ENCODE measurements at regions not wholly inside any gene's neighbourhood (a gene's known extent, or its start where the extent isn't known, plus 50 kb on each side); places are given as distances from the start of the nearest gene placed in this dataset.

DNA sequence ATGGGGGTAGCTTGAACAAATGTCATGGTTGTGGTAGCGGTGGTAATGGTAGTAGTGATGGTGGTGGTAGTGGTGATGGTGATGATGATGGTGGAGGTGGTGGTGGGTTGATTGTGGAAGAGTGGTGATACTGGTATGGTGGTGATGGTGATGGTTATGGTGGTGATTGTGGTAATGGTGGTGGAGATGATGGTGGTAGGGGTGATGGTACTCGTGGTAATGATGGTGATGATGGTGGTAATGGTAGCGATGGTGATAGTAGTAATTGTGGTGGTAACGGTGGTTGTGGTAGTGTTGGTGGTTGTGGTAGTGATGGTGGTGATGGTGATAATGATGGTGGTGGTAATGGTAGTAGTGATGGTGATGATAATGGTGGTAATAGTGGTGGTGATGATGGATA is 65.7 kb upstream of the SDK1 start:
- H3K27ac ChIP-seq = no peak overlapping the region
- TF ChIP-seq, protein P1, sequence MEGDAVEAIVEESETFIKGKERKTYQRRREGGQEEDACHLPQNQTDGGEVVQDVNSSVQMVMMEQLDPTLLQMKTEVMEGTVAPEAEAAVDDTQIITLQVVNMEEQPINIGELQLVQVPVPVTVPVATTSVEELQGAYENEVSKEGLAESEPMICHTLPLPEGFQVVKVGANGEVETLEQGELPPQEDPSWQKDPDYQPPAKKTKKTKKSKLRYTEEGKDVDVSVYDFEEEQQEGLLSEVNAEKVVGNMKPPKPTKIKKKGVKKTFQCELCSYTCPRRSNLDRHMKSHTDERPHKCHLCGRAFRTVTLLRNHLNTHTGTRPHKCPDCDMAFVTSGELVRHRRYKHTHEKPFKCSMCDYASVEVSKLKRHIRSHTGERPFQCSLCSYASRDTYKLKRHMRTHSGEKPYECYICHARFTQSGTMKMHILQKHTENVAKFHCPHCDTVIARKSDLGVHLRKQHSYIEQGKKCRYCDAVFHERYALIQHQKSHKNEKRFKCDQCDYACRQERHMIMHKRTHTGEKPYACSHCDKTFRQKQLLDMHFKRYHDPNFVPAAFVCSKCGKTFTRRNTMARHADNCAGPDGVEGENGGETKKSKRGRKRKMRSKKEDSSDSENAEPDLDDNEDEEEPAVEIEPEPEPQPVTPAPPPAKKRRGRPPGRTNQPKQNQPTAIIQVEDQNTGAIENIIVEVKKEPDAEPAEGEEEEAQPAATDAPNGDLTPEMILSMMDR (IDR thresholded peaks at IDR 0.05) = no peak
- no peak for TF ChIP-seq ZFX (IDR thresholded peaks at IDR 0.05; ENCODE audit: borderline replicate concordance)

DNA sequence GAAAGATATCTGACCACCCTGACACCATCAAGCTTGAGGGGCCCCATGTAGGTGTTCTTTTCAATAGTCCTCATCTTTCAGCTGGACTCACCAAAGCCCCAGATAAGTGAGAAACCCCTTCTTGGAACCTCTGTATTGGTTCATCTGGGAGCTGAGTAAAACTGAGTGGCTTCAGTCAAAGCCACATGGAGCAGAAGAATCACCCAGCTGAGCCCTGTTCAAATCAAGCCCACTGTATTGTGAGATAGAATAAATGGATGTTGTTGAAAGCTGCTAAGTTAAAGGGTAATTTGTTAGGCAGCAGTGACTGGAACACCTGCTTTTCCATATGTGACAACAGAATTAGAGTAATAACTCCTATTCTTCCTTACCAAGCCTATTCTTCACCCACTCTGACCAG is 64.8 kb upstream of the SDK1 start:
- no peak overlapping the region for H3K27ac ChIP-seq
- TF ChIP-seq, protein P1 (IDR thresholded peaks at IDR 0.05) = no peak
- TF ChIP-seq ZFX (IDR thresholded peaks at IDR 0.05; ENCODE audit: borderline replicate concordance) = no peak

DNA sequence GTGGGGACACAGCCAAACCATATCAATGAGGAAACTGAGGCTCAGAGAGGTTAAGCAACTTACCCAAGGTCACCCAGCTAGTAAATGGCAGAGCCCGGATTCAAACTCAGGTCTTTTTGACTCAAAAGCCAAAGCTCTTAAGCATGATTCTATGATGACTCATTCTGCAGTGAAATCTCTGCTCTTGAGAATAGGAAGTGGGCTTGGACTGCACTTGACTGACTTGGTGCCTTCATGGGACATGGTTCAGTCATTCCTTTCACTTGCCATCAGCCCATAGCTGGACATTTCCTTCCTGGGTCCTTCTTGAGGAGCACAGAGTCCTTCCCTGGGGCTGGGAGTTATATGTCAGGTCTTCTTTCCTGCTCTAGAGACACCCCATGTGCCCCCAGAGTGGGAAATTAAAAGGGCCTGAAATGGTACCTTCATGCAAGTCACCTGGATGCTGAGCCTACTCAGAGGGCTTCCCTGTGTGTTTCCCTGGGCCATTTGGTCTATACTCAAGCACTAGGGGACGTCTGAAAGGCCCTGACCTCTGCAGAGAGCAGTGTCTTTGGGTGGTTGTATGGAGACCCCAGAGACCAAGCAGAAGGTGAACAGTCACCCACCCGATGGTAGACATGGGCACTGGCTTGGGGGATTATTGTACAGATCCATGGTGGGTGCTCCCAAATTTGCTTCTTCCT is 62.4 kb upstream of the SDK1 start:
- no peak overlapping the region for H3K27ac ChIP-seq
- TF ChIP-seq ZFX (IDR thresholded peaks at IDR 0.05; ENCODE audit: borderline replicate concordance) = no peak
- TF ChIP-seq, protein P1 (IDR thresholded peaks at IDR 0.05) = no peak

GRCh38 chr7:3239291-3239691 is 61.8 kb upstream of the SDK1 start:
- TF ChIP-seq ZFX (IDR thresholded peaks at IDR 0.05; ENCODE audit: borderline replicate concordance) = no peak
- TF ChIP-seq, protein P1 (IDR thresholded peaks at IDR 0.05) = no peak
- no peak overlapping the region for H3K27ac ChIP-seq

GRCh38 chr7:3240826-3241430 is 60.1 kb upstream of the SDK1 start:
- TF ChIP-seq ZFX (IDR thresholded peaks at IDR 0.05; ENCODE audit: borderline replicate concordance) = no peak
- TF ChIP-seq, protein P1 (IDR thresholded peaks at IDR 0.05) = no peak
- H3K27ac ChIP-seq = no peak overlapping the region

DNA sequence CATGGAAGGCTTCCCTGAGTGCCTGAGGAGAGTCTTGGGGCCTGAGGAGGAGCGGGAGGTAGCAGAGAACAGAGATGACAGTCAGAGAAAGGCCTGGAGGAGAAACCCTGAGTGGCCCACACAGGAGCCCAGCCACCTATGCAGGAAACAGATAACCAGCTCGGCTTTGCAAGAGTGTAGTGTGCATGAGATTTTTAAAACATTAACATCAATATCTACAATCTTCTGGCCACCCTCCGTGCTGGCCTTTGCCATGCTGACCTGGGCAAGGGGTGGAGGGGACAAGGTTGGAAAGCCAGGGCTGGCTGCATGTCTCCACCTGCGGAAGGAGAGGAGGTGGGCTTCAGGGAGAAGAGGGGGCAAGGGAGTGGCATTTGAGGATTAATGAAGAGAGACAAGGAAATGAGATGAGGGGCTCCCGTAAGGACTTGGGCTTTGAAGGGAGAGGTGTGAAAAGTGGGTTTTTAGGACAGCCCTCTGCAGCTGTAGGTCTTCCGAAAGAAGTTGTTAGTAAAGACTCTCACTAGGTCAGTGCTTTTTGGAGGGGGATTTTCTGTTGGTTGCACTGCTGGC is 59.3 kb upstream of the SDK1 start:
- H3K27ac ChIP-seq = no peak overlapping the region
- TF ChIP-seq ZFX (IDR thresholded peaks at IDR 0.05; ENCODE audit: borderline replicate concordance) = no peak
- TF ChIP-seq, protein P1 (IDR thresholded peaks at IDR 0.05) = no peak

GRCh38 chr7:3242398-3242972 is 58.6 kb upstream of the SDK1 start:
- TF ChIP-seq, protein P1 (IDR thresholded peaks at IDR 0.05) = no peak
- no peak for TF ChIP-seq ZFX (IDR thresholded peaks at IDR 0.05; ENCODE audit: borderline replicate concordance)
- H3K27ac ChIP-seq = no peak overlapping the region

Measured in 22Rv1 (cell line).